Adrenal gland (tissue), 9 donors: ENCODE measurements at regions not wholly inside any gene's neighbourhood (a gene's known extent, or its start where the extent isn't known, plus 50 kb on each side); places are given as distances from the start of the nearest gene placed in this dataset.

ENCODE experiments used
- DNase-seq, 7 donors: peaks; one replicate each; pipeline ENCODE4 v3.0.0-alpha.2; 2019 to 2020
- H3K27ac ChIP-seq, 5 donors: fragments of 200-600 bp; sonication (generic) in 4 of 5; 1 replicate in 3 of 5; 2 replicates in 2 of 5; pipeline versions ENCODE4 v1.5.1 to v1.8.0; 2016 to 2020; ENCODE audit warnings: mild to moderate bottlenecking in 1 of 5
- H3K27me3 ChIP-seq: fragments of 200-600 bp; 2 replicates; pipeline ENCODE4 v1.8.0; 2021
- H3K36me3 ChIP-seq, 2 donors: fragments of 200-600 bp; replicated peaks in 1 of 2; 1 replicate in 1 of 2; 2 replicates in 1 of 2; pipeline versions ENCODE4 v1.5.1 to v1.8.0; 2018 to 2022
- H3K4me1 ChIP-seq, 2 donors: fragments of 200-600 bp; replicated peaks in 1 of 2; 1 replicate in 1 of 2; 2 replicates in 1 of 2; pipeline versions ENCODE4 v1.5.1 to v1.8.0; 2018 to 2021
- H3K4me3 ChIP-seq, 4 donors: fragments of 200-600 bp; sonication (generic) in 3 of 4; one replicate each; pipeline ENCODE4 v1.5.1; 2016 to 2018
- H3K9me3 ChIP-seq, 3 donors: fragments of 200-600 bp; sonication (generic) in 1 of 3; replicated peaks in 1 of 3; 1 replicate in 2 of 3; 2 replicates in 1 of 3; pipeline versions ENCODE4 v1.5.1 to v1.8.0; 2016 to 2021
- CTCF ChIP-seq, 6 experiments: fragments of 450-650 bp in 4 of 6; fragments of 200-600 bp in 2 of 6; sonication (generic) in 1 of 6; IDR thresholded peaks; 1 replicate in 5 of 6; 2 replicates in 1 of 6; pipeline versions ENCODE4 v1.5.1 to v1.8.0; 2016 to 2021; ENCODE audit warnings: antibody characterized with exemption in 6 of 6, mild to moderate bottlenecking in 2 of 6, moderate library complexity in 1 of 6
- POLR2A ChIP-seq, 2 donors: fragments of 450-650 bp; IDR thresholded peaks; one replicate each; pipeline ENCODE4 v1.6.1; 2017; ENCODE audit warnings: antibody characterized with exemption in 2 of 2, mild to moderate bottlenecking in 2 of 2, moderate library complexity in 1 of 2
- WGBS, 4 donors: extraction: QIAGEN DNeasy Blood & Tissue Kit in 2 of 4; methylation state at CpG; one replicate each; pipeline versions ENCODE4 v1.1.5 to v1.1.7; 2013 to 2017; 5-methylcytosine and 5-hydroxymethylcytosine counted together
- intact Hi-C, 2 donors: fragments of 100-400 bp; cut with DNase I; formaldehyde crosslinking; loops; one replicate each; pipeline versions ENCODE4 v1.14.1 to v1.15.0; 2022 to 2023
- donor health status: healthy with polysubstance abuse.
- donor health status: Bipolar disorder and iron deficiency.
- donor health status: DM: yes; HTN: yes; CAD: no.
- donor health status: DM: no; HTN: no; CAD: no.
- donor health status: DM: no; HTN: no; CAD: no.

- Histone ChIP-seq H3K27ac (peak overlapping the region in 4 of 5 donors; percentile 62 to 86 (median 72)), H3K4me3 (no peak overlapping the region), H3K4me1 (peaks cover 0 to 19% of the 10 kb centered on the region in 2 donors), H3K9me3 (no peaks in the 10 kb centered on the region), H3K27me3 (no peaks in the 10 kb centered on the region), H3K36me3 (no peaks in the 10 kb centered on the region)
- 67 to 78% (median 71%) methylated on average over 8 of the region's 8 CpGs for WGBS, 4 donors
- no peak for DNase-seq
- intact Hi-C loops = loop anchor here in 1 of 2 donors (5.0 kb wide), 1 partner anchor 98 kb away; no protein-coding TSS in a partner anchor
- TF ChIP-seq CTCF (IDR thresholded peaks at IDR 0.05) = no peak
- no peak for TF ChIP-seq POLR2A (IDR thresholded peaks at IDR 0.05)
Observed at GRCh38 chr5:172584638-172585037, 56.4 kb upstream of the NEURL1B start.

- peak overlapping the region in 4 of 5 donors; percentile 62 to 86 (median 72) for H3K27ac ChIP-seq
- H3K36me3 ChIP-seq = no peaks in the 10 kb centered on the region
- no peak for TF ChIP-seq CTCF (IDR thresholded peaks at IDR 0.05)
- TF ChIP-seq POLR2A (IDR thresholded peaks at IDR 0.05) = no peak
- H3K4me1 ChIP-seq = peaks cover 0 to 19% of the 10 kb centered on the region in 2 donors
- WGBS, 4 donors = 54 to 74% (median 64%) methylated on average over 6 to 7 of the region's 7 CpGs
- no peaks in the 10 kb centered on the region for H3K9me3 ChIP-seq
- H3K4me3 ChIP-seq = no peak overlapping the region
- intact Hi-C loops = loop anchor here in 1 of 2 donors (5.0 kb wide), 1 partner anchor 98 kb away; no protein-coding TSS in a partner anchor
- peak; percentile 33 to 83 (median 62) for DNase-seq
- no peaks in the 10 kb centered on the region for H3K27me3 ChIP-seq
Observed at GRCh38 chr5:172583931-172584511, 57.0 kb upstream of the NEURL1B start.

- Histone ChIP-seq H3K9me3 (no peaks in the 10 kb centered on the region), H3K27ac (peak overlapping the region; percentile 7 to 86 (median 60)), H3K4me1 (peaks cover 0 to 19% of the 10 kb centered on the region in 2 donors), H3K36me3 (no peaks in the 10 kb centered on the region), H3K27me3 (no peaks in the 10 kb centered on the region), H3K4me3 (no peak overlapping the region)
- intact Hi-C loops = loop anchor here in 1 of 2 donors (5.0 kb wide), 1 partner anchor 99 kb away; no protein-coding TSS in a partner anchor
- TF ChIP-seq CTCF (IDR thresholded peaks at IDR 0.05) (no peak), POLR2A (IDR thresholded peaks at IDR 0.05) (no peak)
- DNase-seq = no peak
- 88 to 95% (median 90%) methylated on average over 6 of the region's 6 CpGs for WGBS, 4 donors
Observed at GRCh38 chr5:172582940-172583339, 58.1 kb upstream of the NEURL1B start.

- H3K27me3 ChIP-seq = no peaks in the 10 kb centered on the region
- H3K9me3 ChIP-seq = no peaks in the 10 kb centered on the region
- H3K4me3 ChIP-seq = no peak overlapping the region
- intact Hi-C loops = loop anchor here in 1 of 2 donors (5.0 kb wide), 1 partner anchor 101 kb away; no protein-coding TSS in a partner anchor
- no peak for DNase-seq
- no peak for TF ChIP-seq POLR2A (IDR thresholded peaks at IDR 0.05)
- TF ChIP-seq CTCF (IDR thresholded peaks at IDR 0.05) = no peak
- peak overlapping the region in 2 of 5 donors; percentile 76 to 77 for H3K27ac ChIP-seq
- peaks cover 0 to 19% of the 10 kb centered on the region in 2 donors for H3K4me1 ChIP-seq
- no peaks in the 10 kb centered on the region for H3K36me3 ChIP-seq
- 28 to 44% (median 41%) methylated on average over 4 of the region's 4 CpGs for WGBS, 4 donors
Observed at GRCh38 chr5:172581315-172581714, 59.7 kb upstream of the NEURL1B start.
